Endothelial cell of umbilical vein (primary cell): ENCODE measurements at regions not wholly inside any gene's neighbourhood (a gene's known extent, or its start where the extent isn't known, plus 50 kb on each side); places are given as distances from the start of the nearest gene placed in this dataset.

Experiments
- BruUV-seq: library from RNA; stranded (reverse); fragments of 400-500 nt; replicated peaks from 2 replicates; lab custom pipeline; 2021; lab: Mats Ljungman, UMichigan
- CTCF ChIA-PET: fragments of 300-600, 350-600 bp; sonication (Branson Sonifier 250); formaldehyde crosslinking; loops from one replicate; lab custom pipeline; 2021; ENCODE audit warnings: antibody characterized with exemption, inconsistent platforms; lab: Charles Lee
- POLR2A ChIA-PET: fragments of 300-600, 350-600 bp; sonication (Branson Sonifier 250); formaldehyde crosslinking; loops from one replicate; lab custom pipeline; 2021; ENCODE audit warnings: antibody characterized with exemption, inconsistent platforms; lab: Charles Lee
- DNase-seq: peaks from one replicate; pipeline ENCODE4 v3.0.0-alpha.2; 2011; ENCODE audit warnings: low read depth, low spot score
- FAIRE-seq: peaks from 2 replicates; lab custom pipeline; 2011; peaks lifted over from hg19 to GRCh38; lab: Jason Lieb, UNC
- H2AFZ ChIP-seq: 2 replicates; pipeline ENCODE4 v1.6.0; 2012; ENCODE audit warnings: low read depth, low read length, control low read depth, inconsistent platforms
- H3K27ac ChIP-seq: 2 replicates; pipeline ENCODE4 v1.5.1; 2011; ENCODE audit warnings: low read depth, mild to moderate bottlenecking, control low read depth, low read length, moderate library complexity; ENCODE audit not compliant: insufficient read depth
- H3K27me3 ChIP-seq, 2 experiments: 2 replicates each; pipeline versions ENCODE4 v1.6.0 to v1.6.1; 2011; ENCODE audit warnings: low read length in 2 of 2, mixed read lengths in 1 of 2; ENCODE audit not compliant: control insufficient read depth in 2 of 2, insufficient read depth in 2 of 2
- H3K36me3 ChIP-seq, 2 experiments: 2 replicates in 1 of 2; 3 replicates in 1 of 2; pipeline ENCODE4 v1.5.1; 2011; ENCODE audit warnings: low read length in 2 of 2, mild to moderate bottlenecking in 1 of 2, moderate library complexity in 1 of 2; ENCODE audit not compliant: control insufficient read depth in 2 of 2, insufficient read depth in 2 of 2; ENCODE audit errors: extremely low read depth in 1 of 2
- H3K4me1 ChIP-seq: 3 replicates; pipeline ENCODE4 v1.5.1; 2011; ENCODE audit warnings: mild to moderate bottlenecking, low read length; ENCODE audit not compliant: control insufficient read depth, insufficient read depth; ENCODE audit errors: extremely low read depth
- H3K4me2 ChIP-seq: 2 replicates; pipeline ENCODE4 v1.6.1; 2011; ENCODE audit warnings: low read length, control low read depth, mixed read lengths; ENCODE audit not compliant: insufficient read depth
- H3K4me3 ChIP-seq, 3 experiments: fragments of 200-600 bp in 1 of 3; sonication (generic), shearing (Covaris generic) in 1 of 3; replicated peaks in 1 of 3; 2 replicates each; pipeline ENCODE4 v1.5.1; 2011 to 2016; ENCODE audit warnings: control low read depth in 3 of 3, low read length in 3 of 3, mild to moderate bottlenecking in 2 of 3, inconsistent platforms in 1 of 3, low read depth in 1 of 3, moderate library complexity in 1 of 3; ENCODE audit not compliant: insufficient read depth in 1 of 3
- H3K79me2 ChIP-seq: 2 replicates; pipeline ENCODE4 v1.6.0; 2012; ENCODE audit warnings: low read length, inconsistent platforms; ENCODE audit not compliant: control insufficient read depth, insufficient read depth
- H3K9ac ChIP-seq: replicated peaks from 2 replicates; pipeline ENCODE3; 2011; ENCODE audit warnings: low read length, control low read depth; ENCODE audit not compliant: insufficient read depth; ENCODE audit errors: extremely low read depth
- H3K9me1 ChIP-seq: replicated peaks from 3 replicates; pipeline ENCODE4 v1.6.0; 2011; ENCODE audit warnings: mild to moderate bottlenecking, low read length; ENCODE audit not compliant: control insufficient read depth, insufficient read depth; ENCODE audit errors: extremely low read depth
- H3K9me3 ChIP-seq: replicated peaks from 2 replicates; pipeline ENCODE4 v1.5.1; 2012; ENCODE audit warnings: low read length, inconsistent platforms; ENCODE audit not compliant: control insufficient read depth, insufficient read depth
- H4K20me1 ChIP-seq: replicated peaks from 2 replicates; pipeline ENCODE3; 2011; ENCODE audit warnings: mild to moderate bottlenecking, low read length; ENCODE audit not compliant: control insufficient read depth, insufficient read depth; ENCODE audit errors: extremely low read depth
- GATA2 ChIP-seq: IDR thresholded peaks from 2 replicates; pipeline ENCODE4 v1.7.0; 2011; ENCODE audit warnings: low read depth, mild to moderate bottlenecking, moderate library complexity, mixed read lengths, low read length; ENCODE audit not compliant: insufficient read length, insufficient read depth
- JUN ChIP-seq: IDR thresholded peaks from 2 replicates; pipeline ENCODE4 v1.6.1; 2011; ENCODE audit warnings: borderline replicate concordance, low read depth; ENCODE audit not compliant: insufficient read length, insufficient read depth
- POLR2A ChIP-seq: IDR thresholded peaks from 2 replicates; pipeline ENCODE4 v1.6.1; 2012; ENCODE audit warnings: low read depth, mild to moderate bottlenecking, control low read depth, low read length
- dilution Hi-C: fragments of 300-500 bp; cut with MboI; formaldehyde crosslinking; loops from one replicate; pipeline ENCODE4 v1.15.0; 2019; ENCODE audit warnings: low sequenced_read_pairs; ENCODE audit not compliant: extremely low pct_ligation_motif_present
- intact Hi-C: fragments of 100-400 bp; cut with micrococcal nuclease; formaldehyde crosslinking; loops from one replicate; pipeline ENCODE4 v1.10.0; 2022
- TF ChIP-seq, protein P1 (sequence below): IDR thresholded peaks from 2 replicates; pipeline ENCODE4 v1.6.1; 2011; ENCODE audit not compliant: insufficient read depth, insufficient read length

DNA sequence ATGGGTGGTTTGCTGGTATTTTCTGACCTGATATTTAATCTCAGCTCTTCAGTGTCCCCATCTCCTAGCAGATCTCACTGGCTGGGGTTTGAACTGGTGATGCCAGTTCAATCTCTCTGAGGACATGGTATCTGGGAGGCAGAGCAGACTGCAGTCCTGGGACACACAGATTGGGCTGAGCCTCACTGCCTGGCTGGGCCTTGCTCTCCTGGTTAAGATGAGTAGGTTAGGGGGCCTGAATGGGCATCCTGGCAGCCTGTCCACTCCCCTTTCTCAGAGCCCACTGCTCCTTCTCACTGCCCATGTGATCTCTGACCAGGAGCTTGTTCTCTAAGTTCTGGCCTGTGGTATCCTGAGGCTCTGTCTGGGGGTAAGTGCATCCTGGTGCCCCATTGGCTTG lies 363.4 kb downstream of the GLRX3 start:
- H3K4me2 ChIP-seq: no peak overlapping the region
- DNase-seq: no peak
- peaks cover 13% of the 10 kb centered on the region for H3K9me3 ChIP-seq
- no peak overlapping the region for H3K9ac ChIP-seq
- H3K9me1 ChIP-seq: no peaks in the 10 kb centered on the region
- ChIA-PET CTCF (no interaction called here), POLR2A (no interaction called here)
- H3K79me2 ChIP-seq: no peaks in the 10 kb centered on the region
- intact Hi-C loops (no loop called here), dilution Hi-C loops (no loop called here)
- no peaks in the 10 kb centered on the region for H3K36me3 ChIP-seq
- no peak for TF ChIP-seq JUN
- BruUV-seq: no TSS peak
- H3K4me1 ChIP-seq: no peaks in the 10 kb centered on the region
- no peak for FAIRE-seq
- H2AFZ ChIP-seq: no peak overlapping the region
- no peaks in the 10 kb centered on the region for H4K20me1 ChIP-seq
- H3K4me3 ChIP-seq: no peak overlapping the region
- H3K27me3 ChIP-seq: no peaks in the 10 kb centered on the region
- H3K27ac ChIP-seq: no peak overlapping the region

DNA sequence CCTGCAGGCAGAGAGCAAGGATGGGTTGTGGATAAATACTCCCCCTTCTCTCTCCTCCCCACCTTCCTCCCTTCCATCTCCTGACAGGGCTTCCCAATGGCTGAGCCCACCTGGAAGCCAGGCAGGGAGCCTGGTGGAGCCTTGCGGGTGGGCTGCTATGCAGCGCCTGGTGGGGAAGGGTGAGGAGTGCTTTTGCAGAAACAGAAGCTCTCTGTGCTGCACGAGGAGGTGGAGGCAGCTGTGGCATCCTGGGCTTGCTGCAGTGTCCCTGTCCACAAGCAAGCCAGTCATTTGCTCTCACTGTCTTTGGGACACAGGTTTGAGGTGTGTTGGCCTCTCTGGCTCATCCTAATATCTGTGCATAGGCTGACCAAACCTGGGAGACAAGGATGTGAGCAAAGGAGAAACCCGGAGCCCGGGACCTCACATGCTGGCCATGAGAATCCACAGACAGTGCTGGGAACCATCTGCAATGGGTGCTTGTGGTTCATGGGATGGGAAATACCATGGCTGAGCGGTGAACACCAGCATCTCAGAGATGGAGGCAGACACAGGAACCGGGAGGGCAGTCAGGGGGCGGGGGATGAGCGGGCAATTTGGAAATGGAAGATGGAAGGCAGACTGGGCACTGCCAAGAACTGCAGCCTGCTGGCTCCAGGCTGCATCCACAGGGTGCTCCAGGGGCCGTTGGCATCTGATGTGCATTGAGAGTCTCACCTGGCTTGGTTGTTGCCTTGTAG lies 364.2 kb downstream of the GLRX3 start:
- no peaks in the 10 kb centered on the region for H3K9me1 ChIP-seq
- TF ChIP-seq POLR2A (no peak), GATA2 (no peak)
- TF ChIP-seq, protein P1, sequence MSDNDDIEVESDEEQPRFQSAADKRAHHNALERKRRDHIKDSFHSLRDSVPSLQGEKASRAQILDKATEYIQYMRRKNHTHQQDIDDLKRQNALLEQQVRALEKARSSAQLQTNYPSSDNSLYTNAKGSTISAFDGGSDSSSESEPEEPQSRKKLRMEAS: no peak
- no peak overlapping the region for H3K9ac ChIP-seq
- H3K4me1 ChIP-seq: no peaks in the 10 kb centered on the region
- POLR2A ChIA-PET: no interaction called here
- no peak overlapping the region for H3K4me3 ChIP-seq
- peaks cover 13% of the 10 kb centered on the region for H3K9me3 ChIP-seq
- H3K79me2 ChIP-seq: no peaks in the 10 kb centered on the region
- FAIRE-seq: no peak
- no TSS peak for BruUV-seq
- DNase-seq: no peak
- no peak overlapping the region for H2AFZ ChIP-seq
- no peaks in the 10 kb centered on the region for H3K36me3 ChIP-seq
- no peaks in the 10 kb centered on the region for H4K20me1 ChIP-seq
- dilution Hi-C loops: no loop called here
- CTCF ChIA-PET: no interaction called here
- H3K27me3 ChIP-seq: no peaks in the 10 kb centered on the region
- intact Hi-C loops: no loop called here
- no peak overlapping the region for H3K27ac ChIP-seq
- no peak overlapping the region for H3K4me2 ChIP-seq
